Activated CD8-positive, alpha-beta T cell treated with anti-CD3 and anti-CD28 coated beads, Interleukin-2, amount 10 ng/mL, durations not matched to agents 7 days and 5 days (primary cell): ENCODE measurements at regions not wholly inside any gene's neighbourhood (a gene's known extent, or its start where the extent isn't known, plus 50 kb on each side); places are given as distances from the start of the nearest gene placed in this dataset.

Experiments
- ATAC-seq: fragments of 150-1000 bp; cut with Tn5 transposase; one replicate; pipeline ENCODE4 v1.10.0; 2021; ENCODE audit warnings: moderate library complexity
- CTCF ChIA-PET: fragments of 350-600 bp; sonication (Branson Sonifier 250); formaldehyde crosslinking; loops from one replicate; lab custom pipeline; 2021; ENCODE audit warnings: antibody characterized with exemption; lab: Charles Lee
- POLR2A ChIA-PET: fragments of 350-600 bp; sonication (Branson Sonifier 250); formaldehyde crosslinking; loops from one replicate; lab custom pipeline; 2021; ENCODE audit warnings: antibody characterized with exemption; lab: Charles Lee
- DNase-seq: peaks from one replicate; pipeline ENCODE4 v3.0.0-alpha.2; 2020
- H3K27ac Mint-ChIP-seq: one replicate; pipeline ENCODE4 v1.8.0; 2021; ENCODE audit warnings: mild to moderate bottlenecking, mixed read lengths
- H3K27me3 Mint-ChIP-seq: one replicate; pipeline ENCODE4 v1.8.0; 2021; ENCODE audit warnings: low read depth, mixed read lengths
- H3K36me3 Mint-ChIP-seq: one replicate; pipeline ENCODE4 v1.8.0; 2021; ENCODE audit warnings: low read depth, mixed read lengths
- H3K4me1 Mint-ChIP-seq: one replicate; pipeline ENCODE4 v1.8.0; 2021; ENCODE audit warnings: low read depth, mixed read lengths
- H3K4me3 Mint-ChIP-seq: one replicate; pipeline ENCODE4 v1.8.0; 2021; ENCODE audit warnings: mild to moderate bottlenecking, mixed read lengths
- H3K9me3 Mint-ChIP-seq: one replicate; pipeline ENCODE4 v1.8.0; 2022; ENCODE audit warnings: mixed read lengths; ENCODE audit not compliant: insufficient read depth

- no peak for DNase-seq
- no peaks in the 10 kb centered on the region for H3K9me3 Mint-ChIP-seq
- ChIA-PET CTCF (interaction anchor here (0.9 to 1.3 kb wide), 2 partner anchors 12 to 94 kb away, joined by 3 read pairs; no protein-coding TSS in a partner anchor), POLR2A (no interaction called here)
- H3K27me3 Mint-ChIP-seq: peaks cover 14% of the 10 kb centered on the region
- no peak overlapping the region for H3K4me3 Mint-ChIP-seq
- H3K4me1 Mint-ChIP-seq: no peaks in the 10 kb centered on the region
- H3K36me3 Mint-ChIP-seq: no peaks in the 10 kb centered on the region
- no peak overlapping the region for H3K27ac Mint-ChIP-seq
- no peak for ATAC-seq
Measured at GRCh38 chr12:107225635-107226034, 132.3 kb upstream of the CRY1 start.

GRCh38 chr12:107226126-107226525 is 132.8 kb upstream of the CRY1 start:
- Mint-ChIP-seq H3K36me3 (no peaks in the 10 kb centered on the region), H3K27ac (no peak overlapping the region), H3K4me3 (no peak overlapping the region), H3K27me3 (peaks cover 12% of the 10 kb centered on the region), H3K4me1 (no peaks in the 10 kb centered on the region), H3K9me3 (no peaks in the 10 kb centered on the region)
- no peak for DNase-seq
- ChIA-PET POLR2A (no interaction called here), CTCF (no interaction called here)
- no peak for ATAC-seq

- no peaks in the 10 kb centered on the region for H3K4me1 Mint-ChIP-seq
- ChIA-PET POLR2A (no interaction called here), CTCF (no interaction called here)
- H3K9me3 Mint-ChIP-seq: no peaks in the 10 kb centered on the region
- no peak overlapping the region for H3K4me3 Mint-ChIP-seq
- no peak overlapping the region for H3K27ac Mint-ChIP-seq
- no peak for DNase-seq
- H3K27me3 Mint-ChIP-seq: peaks cover 3% of the 10 kb centered on the region
- ATAC-seq: no peak
- no peaks in the 10 kb centered on the region for H3K36me3 Mint-ChIP-seq
Measured at GRCh38 chr12:107228076-107228475, 134.7 kb upstream of the CRY1 start.

GRCh38 chr12:107229827-107230226 is 136.5 kb upstream of the CRY1 start:
- CTCF ChIA-PET: no interaction called here
- POLR2A ChIA-PET: no interaction called here
- Mint-ChIP-seq H3K9me3 (no peaks in the 10 kb centered on the region), H3K4me3 (no peak overlapping the region), H3K36me3 (no peaks in the 10 kb centered on the region), H3K27ac (no peak overlapping the region), H3K27me3 (peaks cover 3% of the 10 kb centered on the region), H3K4me1 (no peaks in the 10 kb centered on the region)
- ATAC-seq (no peak), DNase-seq (no peak)

DNA sequence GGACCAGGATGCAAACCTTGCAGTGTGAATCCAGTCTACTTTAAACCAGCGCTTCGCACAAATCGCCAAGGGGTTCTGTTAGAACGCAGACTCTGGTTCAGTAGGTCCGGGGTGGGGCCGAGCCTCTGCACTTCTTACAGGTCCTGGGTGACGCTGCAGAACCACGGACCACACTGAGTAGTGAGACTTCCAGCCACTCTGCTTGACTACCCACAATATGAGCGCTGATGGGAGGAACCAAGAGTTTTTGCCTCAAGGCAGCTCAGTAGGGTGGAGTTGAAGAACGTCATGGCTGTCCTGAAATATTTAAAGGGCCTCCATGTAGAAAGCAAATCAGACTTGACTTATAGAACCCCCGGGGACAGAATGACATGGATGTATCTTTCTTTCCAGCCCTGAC is 138.0 kb upstream of the CRY1 start:
- Mint-ChIP-seq H3K36me3 (no peaks in the 10 kb centered on the region), H3K9me3 (no peaks in the 10 kb centered on the region), H3K27me3 (no peaks in the 10 kb centered on the region), H3K27ac (no peak overlapping the region), H3K4me3 (no peak overlapping the region), H3K4me1 (peaks cover 4% of the 10 kb centered on the region)
- no peak for ATAC-seq
- CTCF ChIA-PET: interaction anchor here (0.7 kb wide), 1 partner anchor 174 kb away, joined by 3 read pairs; no protein-coding TSS in a partner anchor
- DNase-seq: no peak
- POLR2A ChIA-PET: no interaction called here

DNA sequence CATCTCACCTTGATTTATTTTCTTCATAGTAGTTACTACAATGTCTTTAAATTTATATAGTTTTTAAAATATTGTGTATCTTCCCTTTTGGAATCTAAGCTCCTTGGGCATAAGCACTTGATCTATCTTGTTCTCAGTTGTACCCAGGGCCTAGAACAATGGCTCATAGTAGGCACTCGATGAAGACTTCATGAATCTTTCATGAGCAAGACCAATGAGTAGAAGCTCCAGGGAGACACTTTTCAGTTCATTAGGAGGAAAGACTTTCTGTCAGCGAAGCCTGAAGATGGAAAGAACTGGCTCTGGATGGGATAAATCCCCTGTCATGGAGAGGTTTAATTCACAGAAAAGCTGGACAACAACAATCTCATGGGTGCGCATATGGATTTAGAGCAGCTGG is 140.2 kb upstream of the CRY1 start:
- peaks cover 2% of the 10 kb centered on the region for H3K27me3 Mint-ChIP-seq
- H3K9me3 Mint-ChIP-seq: no peaks in the 10 kb centered on the region
- H3K27ac Mint-ChIP-seq: no peak overlapping the region
- no peaks in the 10 kb centered on the region for H3K36me3 Mint-ChIP-seq
- ChIA-PET CTCF (interaction anchor here (1.0 to 1.6 kb wide), 2 partner anchors 89 to 102 kb away, joined by 3 to 6 read pairs; no protein-coding TSS in a partner anchor), POLR2A (no interaction called here)
- H3K4me3 Mint-ChIP-seq: no peak overlapping the region
- peaks cover 15% of the 10 kb centered on the region for H3K4me1 Mint-ChIP-seq
- ATAC-seq: no peak
- no peak for DNase-seq

GRCh38 chr12:107235600-107235999 is 142.3 kb upstream of the CRY1 start:
- DNase-seq (no peak), ATAC-seq (no peak)
- Mint-ChIP-seq H3K27ac (no peak overlapping the region), H3K36me3 (no peaks in the 10 kb centered on the region), H3K4me1 (peaks cover 15% of the 10 kb centered on the region), H3K27me3 (peaks cover 6% of the 10 kb centered on the region), H3K4me3 (no peak overlapping the region), H3K9me3 (no peaks in the 10 kb centered on the region)
- ChIA-PET POLR2A (interaction anchor here (0.6 kb wide), 1 partner anchor 51 kb away, joined by 3 read pairs; no protein-coding TSS in a partner anchor), CTCF (interaction anchor here (0.7 to 2.5 kb wide), 3 partner anchors 104 to 372 kb away, joined by 3 to 12 read pairs (median 3); no protein-coding TSS in a partner anchor)

DNA sequence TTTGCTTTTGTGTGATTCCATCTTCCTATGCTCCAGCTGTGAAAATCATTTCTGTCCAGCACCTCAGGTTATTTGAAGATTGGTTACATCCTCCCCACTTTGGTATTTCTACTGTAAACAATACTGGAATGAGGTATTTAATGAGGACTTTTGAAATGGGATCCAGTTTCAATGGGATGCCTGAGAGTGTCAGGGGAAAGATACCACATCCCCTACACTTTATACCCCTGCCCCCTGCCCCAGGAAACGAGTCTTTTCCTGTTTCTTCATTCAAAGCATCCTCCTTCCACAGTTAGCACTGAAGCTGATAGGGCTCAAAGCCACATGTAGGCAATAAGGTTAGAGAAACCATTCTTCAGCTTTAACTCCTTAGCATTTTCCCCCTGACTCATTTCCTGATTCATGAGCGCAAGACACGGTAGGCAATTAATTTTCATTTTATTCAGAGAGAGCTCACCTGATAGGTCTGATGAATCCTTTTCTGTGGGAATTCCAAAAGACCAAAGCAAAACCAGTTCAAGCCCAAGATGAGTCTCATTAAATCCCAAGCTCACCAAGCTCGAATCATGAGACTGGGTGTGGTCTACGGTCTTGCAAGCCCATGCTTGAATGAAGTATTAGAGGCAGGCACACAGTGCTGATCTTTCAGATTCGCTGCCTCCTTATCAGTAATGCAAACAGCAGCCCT is 143.6 kb upstream of the CRY1 start:
- CTCF ChIA-PET: interaction anchor here (1.4 to 2.5 kb wide), 4 partner anchors 12 to 167 kb away, joined by 3 to 12 read pairs (median 5); no protein-coding TSS in a partner anchor
- no peak for ATAC-seq

DNA sequence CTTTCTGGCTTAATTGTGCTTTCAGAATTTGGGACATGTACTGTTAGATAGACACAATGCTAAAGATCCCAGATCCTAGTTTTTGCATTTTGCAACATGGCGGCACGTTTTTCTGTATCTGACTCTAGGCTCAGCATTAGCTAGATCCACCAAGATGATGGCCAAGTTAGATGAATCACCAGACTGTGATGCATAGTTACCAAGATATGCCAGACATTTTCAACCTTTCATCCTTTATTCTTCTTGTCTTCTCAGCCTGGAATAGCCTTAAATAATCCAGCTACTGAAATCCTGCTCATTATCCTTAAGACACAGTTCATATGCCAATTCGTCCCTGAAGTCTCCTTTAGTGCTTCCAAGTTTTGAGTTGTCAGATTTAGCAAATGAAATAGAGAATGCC is 144.9 kb upstream of the CRY1 start:
- Mint-ChIP-seq H3K4me3 (no peak overlapping the region), H3K36me3 (no peaks in the 10 kb centered on the region), H3K9me3 (no peaks in the 10 kb centered on the region), H3K27ac (no peak overlapping the region), H3K4me1 (peaks cover 20% of the 10 kb centered on the region), H3K27me3 (peaks cover 9% of the 10 kb centered on the region)
- DNase-seq: no peak
- ChIA-PET POLR2A (no interaction called here), CTCF (interaction anchor here (2.4 kb wide), 1 partner anchor 164 kb away, joined by 6 read pairs; no protein-coding TSS in a partner anchor)
- ATAC-seq: no peak

More for the DNA sequence above, 143.6 kb upstream of the CRY1 start:
- Mint-ChIP-seq H3K4me1 (peaks cover 20% of the 10 kb centered on the region), H3K27me3 (peaks cover 6% of the 10 kb centered on the region), H3K4me3 (no peak overlapping the region), H3K36me3 (no peaks in the 10 kb centered on the region), H3K27ac (no peak overlapping the region), H3K9me3 (no peaks in the 10 kb centered on the region)
- no peak for DNase-seq
- POLR2A ChIA-PET: interaction anchor here (0.6 kb wide), 1 partner anchor 520 kb away, joined by 4 read pairs; no protein-coding TSS in a partner anchor

GRCh38 chr12:107241411-107241810 is 148.1 kb upstream of the CRY1 start:
- no peak overlapping the region for H3K4me3 Mint-ChIP-seq
- no peak for DNase-seq
- CTCF ChIA-PET: no interaction called here
- H3K27me3 Mint-ChIP-seq: peaks cover 19% of the 10 kb centered on the region
- ATAC-seq: no peak
- no peaks in the 10 kb centered on the region for H3K36me3 Mint-ChIP-seq
- POLR2A ChIA-PET: no interaction called here
- H3K4me1 Mint-ChIP-seq: peaks cover 16% of the 10 kb centered on the region
- H3K9me3 Mint-ChIP-seq: no peaks in the 10 kb centered on the region
- no peak overlapping the region for H3K27ac Mint-ChIP-seq

DNA sequence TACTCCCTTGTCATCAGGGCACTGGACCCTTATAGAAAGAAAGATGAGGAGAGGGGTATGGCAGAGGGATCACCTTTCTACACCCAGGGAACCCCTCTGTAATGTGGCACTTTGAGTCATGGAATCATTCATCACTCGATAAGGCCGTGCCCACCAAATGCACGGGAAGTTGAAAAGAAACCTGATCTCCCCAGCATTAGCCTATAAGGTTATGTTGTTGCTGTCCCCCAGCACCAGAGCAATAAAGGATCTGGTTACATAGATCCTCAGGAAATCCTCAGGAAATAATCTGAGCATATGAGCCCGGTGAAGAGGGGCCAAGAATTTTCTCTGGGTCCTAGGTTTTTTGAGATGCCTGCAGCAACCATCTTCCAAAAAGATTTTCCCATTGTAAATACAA is 148.8 kb upstream of the CRY1 start:
- H3K27ac Mint-ChIP-seq: no peak overlapping the region
- H3K4me3 Mint-ChIP-seq: no peak overlapping the region
- H3K9me3 Mint-ChIP-seq: no peaks in the 10 kb centered on the region
- no peak for ATAC-seq
- no peak for DNase-seq
- H3K36me3 Mint-ChIP-seq: no peaks in the 10 kb centered on the region
- H3K27me3 Mint-ChIP-seq: peaks cover 19% of the 10 kb centered on the region
- ChIA-PET CTCF (no interaction called here), POLR2A (no interaction called here)
- peaks cover 12% of the 10 kb centered on the region for H3K4me1 Mint-ChIP-seq

- Mint-ChIP-seq H3K27ac (no peak overlapping the region), H3K27me3 (peaks cover 18% of the 10 kb centered on the region)
- POLR2A ChIA-PET: no interaction called here
Measured at GRCh38 chr12:107243341-107243740, 150.0 kb upstream of the CRY1 start.

More at GRCh38 chr12:107243341-107243740, 150.0 kb upstream of the CRY1 start:
- no peak overlapping the region for H3K4me3 Mint-ChIP-seq
- DNase-seq (no peak), ATAC-seq (no peak)
- H3K9me3 Mint-ChIP-seq: no peaks in the 10 kb centered on the region
- H3K4me1 Mint-ChIP-seq: peaks cover 5% of the 10 kb centered on the region
- no peaks in the 10 kb centered on the region for H3K36me3 Mint-ChIP-seq
- CTCF ChIA-PET: no interaction called here
